ENCODE measurements at regions not wholly inside any gene's neighbourhood (a gene's known extent, or its start where the extent isn't known, plus 50 kb on each side); places are given as distances from the start of the nearest gene placed in this dataset.

GRCh38 chr2:36165132-36165531, 190.4 kb upstream of the CRIM1 start (continued):
- TF ChIP-seq USF2 (IDR thresholded peaks at IDR 0.05; ENCODE audit: borderline replicate concordance, low read depth, low read length): no peak
- TF ChIP-seq JUNB (IDR thresholded peaks at IDR 0.05): no peak

GRCh38 chr2:36163520-36164254, 191.9 kb upstream of the CRIM1 start:
- Histone ChIP-seq H2AFZ (ENCODE audit: control insufficient read depth, low read depth, low read length) (no peak overlapping the region), H3K9ac (ENCODE audit: control insufficient read depth, insufficient read depth, low read length) (no peak overlapping the region), H4K20me1 (ENCODE audit: control insufficient read depth, insufficient read depth) (no peaks in the 10 kb centered on the region), H3K4me1 (ENCODE audit: control insufficient read depth, insufficient read depth, low read length) (no peaks in the 10 kb centered on the region), H3K27me3 (replicated peaks in 1 of 2; ENCODE audit: control insufficient read depth in 2 of 2, insufficient read depth in 2 of 2, low read length in 1 of 2) (no peaks in the 10 kb centered on the region), H3K9me3 (replicated peaks; ENCODE audit: control insufficient read depth, insufficient read depth, low read length) (no peaks in the 10 kb centered on the region), H3K79me2 (ENCODE audit: control insufficient read depth, insufficient read depth, low read length) (no peaks in the 10 kb centered on the region), H3K4me3 (no peak overlapping the region), H3K4me2 (ENCODE audit: control insufficient read depth, insufficient read depth) (no peak overlapping the region), H3K27ac (ENCODE audit: control insufficient read depth, insufficient read depth) (no peak overlapping the region), H3K36me3 (ENCODE audit: control insufficient read depth in 2 of 2, insufficient read depth in 2 of 2, low read length in 1 of 2) (no peaks in the 10 kb centered on the region)
- ChIA-PET RAD21 (ENCODE audit: unreplicated experiment) (no interaction called here), SMC1A (ENCODE audit: uncharacterized antibody, unreplicated experiment) (no interaction called here), POLR2A (no interaction called here), CTCF (no interaction called here)
- FAIRE-seq: no peak
- no peak for DNase-seq (ENCODE audit: low read depth, low spot score)
- BruUV-seq (replicated peaks): no TSS peak
- 66% methylated on average over 3 of the region's 3 CpGs for WGBS (ENCODE audit: insufficient coverage, insufficient replicate concordance, low lambda C conversion rate, missing lambda C conversion rate)
- in situ Hi-C loops (cut with MboI): no loop called here
- intact Hi-C loops (cut with micrococcal nuclease; ENCODE audit: unreplicated experiment): no loop called here
- no peak for ATAC-seq
- TF ChIP-seq MAX (IDR thresholded peaks at IDR 0.05; ENCODE audit: low read depth, low read length) (no peak), SRF (IDR thresholded peaks at IDR 0.05; ENCODE audit: low read depth in 2 of 2, low read length in 2 of 2) (no peak), CREM (IDR thresholded peaks at IDR 0.05; ENCODE audit: low read depth) (no peak), SKIL (IDR thresholded peaks at IDR 0.05; ENCODE audit: low read depth, poor library complexity, severe bottlenecking) (no peak), SIN3A (IDR thresholded peaks at IDR 0.05; ENCODE audit: low read depth, low read length) (no peak), CTCF (IDR thresholded peaks at IDR 0.05 in 2 of 3, conservative IDR thresholded peaks at IDR 0.05 in 1 of 3; ENCODE audit: control insufficient read depth in 2 of 3, extremely low read depth in 1 of 3, insufficient read depth in 1 of 3, low read depth in 3 of 3, low read length in 3 of 3) (no peak), NFXL1 (IDR thresholded peaks at IDR 0.05; ENCODE audit: borderline replicate concordance) (no peak), NRF1 (conservative IDR thresholded peaks at IDR 0.05; ENCODE audit: low read depth, low read length) (no peak), NR2C1 (IDR thresholded peaks at IDR 0.05) (no peak), ATF2 (IDR thresholded peaks at IDR 0.05; ENCODE audit: low read length) (no peak)

Data from GM12878 (cell line).